ENCODE measurements at regions not wholly inside any gene's neighbourhood (a gene's known extent, or its start where the extent isn't known, plus 50 kb on each side); places are given as distances from the start of the nearest gene placed in this dataset.

- H3K4me3 ChIP-seq (ENCODE audit: low read depth, low read length) = no peak overlapping the region
- DNase-seq (ENCODE audit: low read depth) = no peak
- TF ChIP-seq CTCF (IDR thresholded peaks at IDR 0.05; ENCODE audit: control insufficient read depth, extremely low read depth, insufficient read depth) = no peak
These were observed 940.2 kb upstream of the FANCL start for GRCh38 chr2:59181347-59181746.

GRCh38 chr2:59180621-59181020, 939.5 kb upstream of the FANCL start:
- TF ChIP-seq CTCF (IDR thresholded peaks at IDR 0.05; ENCODE audit: control insufficient read depth, extremely low read depth, insufficient read depth) = no peak
- no peak overlapping the region for H3K4me3 ChIP-seq (ENCODE audit: low read depth, low read length)
- DNase-seq (ENCODE audit: low read depth) = no peak

- TF ChIP-seq CTCF (IDR thresholded peaks at IDR 0.05; ENCODE audit: control insufficient read depth, extremely low read depth, insufficient read depth) = no peak
- DNase-seq (ENCODE audit: low read depth) = no peak
- H3K4me3 ChIP-seq (ENCODE audit: low read depth, low read length) = no peak overlapping the region
These were observed 939.0 kb upstream of the FANCL start for GRCh38 chr2:59180111-59180510.

- no peak overlapping the region for H3K4me3 ChIP-seq (ENCODE audit: low read depth, low read length)
- DNase-seq (ENCODE audit: low read depth) = no peak
- no peak for TF ChIP-seq CTCF (IDR thresholded peaks at IDR 0.05; ENCODE audit: control insufficient read depth, extremely low read depth, insufficient read depth)
These were observed 936.6 kb upstream of the FANCL start for GRCh38 chr2:59177748-59178147.

GRCh38 chr2:59176737-59177136, 935.6 kb upstream of the FANCL start:
- TF ChIP-seq CTCF (IDR thresholded peaks at IDR 0.05; ENCODE audit: control insufficient read depth, extremely low read depth, insufficient read depth) = no peak
- H3K4me3 ChIP-seq (ENCODE audit: low read depth, low read length) = no peak overlapping the region
- DNase-seq (ENCODE audit: low read depth) = no peak

GRCh38 chr2:59174536-59175243, 933.6 kb upstream of the FANCL start:
- no peak for TF ChIP-seq CTCF (IDR thresholded peaks at IDR 0.05; ENCODE audit: control insufficient read depth, extremely low read depth, insufficient read depth)
- no peak overlapping the region for H3K4me3 ChIP-seq (ENCODE audit: low read depth, low read length)
- DNase-seq (ENCODE audit: low read depth) = no peak

- no peak for TF ChIP-seq CTCF (IDR thresholded peaks at IDR 0.05; ENCODE audit: control insufficient read depth, extremely low read depth, insufficient read depth)
- no peak overlapping the region for H3K4me3 ChIP-seq (ENCODE audit: low read depth, low read length)
- DNase-seq (ENCODE audit: low read depth) = no peak
These were observed 932.2 kb upstream of the FANCL start for GRCh38 chr2:59173325-59173724.
